Islet precursor cell (in vitro differentiated cells): ENCODE measurements at regions not wholly inside any gene's neighbourhood (a gene's known extent, or its start where the extent isn't known, plus 50 kb on each side); places are given as distances from the start of the nearest gene placed in this dataset.
A peak's percentile ranks its signal among the peaks of the same experiment; 100 is the strongest.

Experiments used
- DNase-seq: peaks from one replicate; pipeline ENCODE4 v3.0.0-alpha.2; 2018

- DNase-seq = no peak
Measured at GRCh38 chrX:125826774-125827451, 339.2 kb downstream of the DCAF12L2 start.

- no peak for DNase-seq
Measured at GRCh38 chrX:125846271-125846670, 319.8 kb downstream of the DCAF12L2 start.

- no peak for DNase-seq
Measured at GRCh38 chrX:125850693-125851092, 315.4 kb downstream of the DCAF12L2 start.

- no peak for DNase-seq
Measured at GRCh38 chrX:125883169-125883568, 282.9 kb downstream of the DCAF12L2 start.

DNA sequence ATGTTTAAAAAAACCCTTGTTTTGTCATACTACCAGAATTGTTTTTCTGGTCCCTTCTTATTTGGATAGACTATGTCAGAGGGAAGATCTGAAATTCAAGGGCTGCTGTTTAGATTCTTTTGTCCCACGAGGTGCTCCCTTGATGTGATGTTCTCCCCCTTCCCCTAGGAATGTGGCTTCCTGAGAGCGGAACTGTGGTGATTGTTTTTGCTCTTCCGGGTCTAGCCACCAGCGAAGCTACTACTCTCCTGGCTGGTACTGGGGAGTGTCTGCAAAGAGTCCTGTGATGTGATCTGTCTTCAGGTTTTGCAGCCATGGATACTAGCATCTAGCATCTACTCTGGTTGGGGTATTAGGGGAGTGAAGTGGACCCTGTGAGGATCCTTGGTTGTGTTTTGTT, 271.1 kb downstream of the DCAF12L2 start:
- DNase-seq = no peak

DNA sequence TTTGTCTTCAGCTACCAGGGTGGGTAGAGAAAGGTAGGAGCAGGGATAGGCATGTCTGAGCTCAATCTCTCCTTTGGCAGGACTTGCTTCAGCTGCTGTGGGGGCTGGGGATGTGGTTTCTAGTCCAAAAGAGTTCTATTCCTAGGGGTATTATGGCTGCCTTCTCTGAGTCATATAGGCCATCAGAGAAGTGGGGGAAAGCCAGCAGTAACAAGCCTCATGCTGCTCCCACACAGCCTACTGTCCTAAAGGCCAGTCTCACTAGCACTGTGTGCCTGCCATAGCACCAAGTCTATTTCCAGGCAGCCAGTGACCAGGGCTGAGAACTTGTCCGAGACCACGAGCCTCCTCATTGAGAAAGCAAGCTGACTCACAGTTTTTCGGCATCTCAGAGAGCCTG, 270.6 kb downstream of the DCAF12L2 start:
- peak; percentile 46 for DNase-seq

- no peak for DNase-seq
Measured at GRCh38 chrX:125926295-125926694, 239.8 kb downstream of the DCAF12L2 start.

- no peak for DNase-seq
Measured at GRCh38 chrX:125940985-125941384, 225.1 kb downstream of the DCAF12L2 start.

DNA sequence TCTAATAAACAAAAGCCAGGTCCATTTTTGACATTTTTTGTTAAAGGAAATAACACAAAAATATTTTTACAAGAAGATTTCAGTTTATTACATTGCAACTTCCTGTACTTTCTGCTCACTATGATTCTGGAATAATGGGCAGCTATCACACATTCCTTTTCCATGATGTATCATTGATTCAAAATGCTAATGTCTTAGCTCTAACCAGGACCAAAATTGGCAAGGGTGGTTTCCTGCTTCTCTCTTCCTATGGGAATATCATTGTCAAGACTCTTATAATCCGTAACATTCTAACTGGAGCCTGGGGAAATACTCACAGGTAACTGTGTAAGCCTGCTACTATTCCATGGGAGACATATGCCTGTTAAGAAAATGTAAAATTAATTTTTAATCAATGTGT, 218.6 kb downstream of the DCAF12L2 start:
- no peak for DNase-seq

DNA sequence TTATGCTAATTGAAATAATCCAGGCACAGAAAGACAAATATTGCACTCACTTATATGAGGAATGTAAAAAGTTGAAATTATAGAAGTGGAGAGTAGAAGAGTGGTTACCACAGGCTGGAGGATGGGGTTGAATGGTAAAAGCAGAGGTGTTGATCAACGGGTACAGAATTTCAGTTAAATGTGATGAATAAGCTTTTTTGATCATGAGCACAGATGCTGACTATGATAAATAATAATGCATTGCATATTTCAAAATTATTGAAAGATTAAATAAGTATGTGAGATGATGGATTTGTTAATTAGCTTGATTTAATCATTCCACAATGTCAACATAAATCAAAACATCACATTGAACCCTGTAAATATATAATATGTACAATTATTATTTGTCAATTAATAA, 213.1 kb downstream of the DCAF12L2 start:
- no peak for DNase-seq

DNA sequence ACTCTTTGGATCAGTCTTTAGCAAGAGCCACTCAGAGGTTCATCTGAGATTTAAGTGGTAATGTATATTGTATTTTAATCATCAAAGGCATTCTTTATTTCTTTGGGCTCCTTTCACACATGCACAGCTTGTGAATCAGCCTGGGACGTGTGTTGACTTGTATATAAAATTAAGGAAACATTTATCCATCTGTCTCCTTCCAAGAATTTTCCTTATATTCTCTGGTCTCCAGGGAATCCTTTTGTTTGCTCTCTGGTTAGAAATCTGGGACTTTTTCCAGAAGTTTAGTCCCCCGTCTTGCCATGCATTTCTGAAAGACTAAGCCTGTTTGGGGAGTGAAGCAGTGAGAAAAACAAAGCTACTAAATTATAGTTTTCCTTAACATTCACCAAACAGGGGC, 212.3 kb downstream of the DCAF12L2 start:
- no peak for DNase-seq

- no peak for DNase-seq
Measured at GRCh38 chrX:125954236-125954635, 211.9 kb downstream of the DCAF12L2 start.

DNA sequence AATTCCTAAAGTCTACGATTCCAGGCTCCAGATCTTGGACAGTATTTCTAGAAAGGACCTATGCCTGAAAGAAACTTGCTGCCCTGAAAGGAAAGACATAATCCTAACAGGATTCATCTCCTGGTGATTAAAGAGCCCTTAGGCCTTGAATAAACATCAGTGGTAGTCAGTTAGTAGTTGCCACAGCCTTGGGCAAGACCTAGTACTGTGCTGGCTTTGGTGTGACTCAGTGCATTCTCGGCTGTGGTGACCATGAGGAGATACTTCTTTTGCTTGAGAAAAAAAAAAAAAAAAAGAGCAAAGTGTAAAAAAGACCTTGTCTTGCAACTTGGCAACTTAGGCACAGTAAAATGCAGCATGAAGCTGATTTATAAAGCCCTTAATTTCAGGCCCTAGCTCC, 188.2 kb downstream of the DCAF12L2 start:
- no peak for DNase-seq

DNA sequence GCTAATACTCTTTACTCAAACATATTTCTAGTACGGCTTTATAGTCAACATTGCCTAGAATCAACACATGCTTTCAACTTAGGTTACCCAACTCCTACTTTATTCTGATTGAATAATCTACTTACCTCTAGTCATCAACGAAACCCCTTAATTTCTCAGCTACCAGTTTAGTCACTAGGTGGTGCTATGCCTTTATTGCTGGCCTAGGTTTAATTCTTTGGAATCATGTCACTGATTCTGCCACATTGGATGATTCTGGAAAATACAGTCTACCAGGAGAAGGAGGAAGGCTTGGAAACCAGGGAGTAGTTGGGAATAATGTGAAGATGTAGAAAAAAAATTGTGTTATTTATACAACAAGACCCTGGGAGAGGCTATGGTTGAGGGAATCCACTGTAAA, 167.7 kb downstream of the DCAF12L2 start:
- no peak for DNase-seq

DNA sequence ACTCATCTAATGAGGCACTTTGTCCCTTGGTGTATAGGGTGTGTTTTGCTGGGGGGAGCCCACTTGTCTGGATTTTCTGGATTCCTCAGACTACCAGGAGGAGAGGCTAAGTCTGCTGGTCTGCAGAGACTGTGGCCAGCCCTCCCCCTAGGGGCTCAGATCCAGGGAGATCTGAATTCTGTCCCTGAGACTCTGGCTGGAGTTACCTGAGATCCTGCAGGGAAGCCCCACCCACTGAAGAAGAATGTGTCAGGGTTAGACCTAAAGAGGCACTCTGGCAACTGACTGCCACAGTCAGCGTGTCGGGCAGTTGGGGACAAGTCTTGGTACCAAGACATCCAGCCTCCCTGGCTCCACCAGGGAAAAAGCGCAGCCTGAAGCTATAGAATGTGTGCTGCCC, 138.9 kb downstream of the DCAF12L2 start:
- no peak for DNase-seq

GRCh38 chrX:126030021-126030420, 136.1 kb downstream of the DCAF12L2 start:
- no peak for DNase-seq

- DNase-seq = no peak
Measured at GRCh38 chrX:126063984-126064383, 102.1 kb downstream of the DCAF12L2 start.

- peak; percentile 50 for DNase-seq
Measured at GRCh38 chrX:126064901-126065541, 101.1 kb downstream of the DCAF12L2 start.

GRCh38 chrX:126065901-126066660, 100.0 kb downstream of the DCAF12L2 start:
- DNase-seq = no peak
